K562 (cell line): ENCODE measurements at regions not wholly inside any gene's neighbourhood (a gene's known extent, or its start where the extent isn't known, plus 50 kb on each side); places are given as distances from the start of the nearest gene placed in this dataset.

Experiments used
- ATF1 ChIP-seq, 2 experiments: fragments of 450-650 bp in 1 of 2; IDR thresholded peaks; 2 replicates each; pipeline ENCODE4 v1.6.1; 2016; ENCODE audit warnings: missing compliant biosample characterization in 1 of 2, missing genetic modification characterization in 1 of 2
- ETV6 ChIP-seq, 3 experiments: fragments of 150-350 bp in 1 of 3; sonication (generic) in 1 of 3; formaldehyde crosslinking in 1 of 3; IDR thresholded peaks; 2 replicates each; pipeline versions ENCODE4 v1.6.1 to v1.8.0; 2014 to 2022; ENCODE audit warnings: borderline replicate concordance in 2 of 3, low read depth in 2 of 3, antibody characterized with exemption in 1 of 3, low read length in 1 of 3, mild to moderate bottlenecking in 1 of 3, missing genetic modification reagents in 1 of 3
- FOXA3 ChIP-seq, 2 experiments: fragments of 450-650 bp in 1 of 2; sonication (generic) in 1 of 2; formaldehyde crosslinking; IDR thresholded peaks in 1 of 2; conservative IDR thresholded peaks in 1 of 2; 2 replicates each; pipeline versions ENCODE4 v1.4.0 to v1.8.0; 2020 to 2022; ENCODE audit warnings: mild to moderate bottlenecking in 2 of 2, missing genetic modification reagents in 1 of 2
- HDGF ChIP-seq: fragments of 450-650 bp; IDR thresholded peaks from 2 replicates; pipeline ENCODE4 v1.6.1; 2016
- MTA1 ChIP-seq: fragments of 450-650 bp; IDR thresholded peaks from 2 replicates; pipeline ENCODE4 v1.6.1; 2017; ENCODE audit warnings: borderline replicate concordance
- MTA3 ChIP-seq: fragments of 450-650 bp; formaldehyde crosslinking; IDR thresholded peaks from 2 replicates; pipeline ENCODE4 v1.6.1; 2017; ENCODE audit warnings: mild to moderate bottlenecking, borderline replicate concordance
- NR4A1 ChIP-seq, 2 experiments: fragments of 250-450 bp in 1 of 2; fragments of 450-650 bp in 1 of 2; sonication (Bioruptor Pico) in 1 of 2; IDR thresholded peaks; 2 replicates each; pipeline versions ENCODE4 v1.4.0 to v1.6.1; 2016 to 2020; ENCODE audit warnings: mild to moderate bottlenecking in 2 of 2, missing compliant biosample characterization in 1 of 2, missing genetic modification characterization in 1 of 2, moderate library complexity in 1 of 2
- TSC22D4 ChIP-seq: fragments of 450-650 bp; IDR thresholded peaks from 2 replicates; pipeline ENCODE4 v1.6.1; 2016; ENCODE audit warnings: missing genetic modification characterization, missing biosample characterization, control low read depth
- YBX1 ChIP-seq: fragments of 450-650 bp; IDR thresholded peaks from 2 replicates; pipeline ENCODE4 v1.7.1; 2016; ENCODE audit warnings: mild to moderate bottlenecking
- ZNF217 ChIP-seq: sonication (generic); formaldehyde crosslinking; IDR thresholded peaks from 2 replicates; pipeline ENCODE4 v1.8.0; 2022; ENCODE audit warnings: mild to moderate bottlenecking, missing genetic modification reagents
- ZNF3 ChIP-seq: fragments of 250-450 bp; sonication (Bioruptor Pico); IDR thresholded peaks from 2 replicates; pipeline ENCODE4 v1.5.0; 2021; ENCODE audit warnings: mild to moderate bottlenecking, moderate library complexity
- ZNF384 ChIP-seq: IDR thresholded peaks from 2 replicates; pipeline ENCODE4 v1.6.1; 2012; ENCODE audit warnings: low read depth, low read length, improper control_type of control experiment
- ZNF609 ChIP-seq: sonication (generic); formaldehyde crosslinking; IDR thresholded peaks from 2 replicates; pipeline ENCODE4 v1.8.1; 2023; ENCODE audit warnings: missing genetic modification reagents, mild to moderate bottlenecking, borderline replicate concordance
- ZNF830 ChIP-seq: fragments of 250-450 bp; sonication (Bioruptor Pico); IDR thresholded peaks from 2 replicates; pipeline ENCODE4 v1.5.0; 2021; ENCODE audit warnings: mild to moderate bottlenecking
- TF ChIP-seq, protein P1 (sequence below): fragments of 250-450 bp; sonication (Bioruptor Pico); IDR thresholded peaks from 2 replicates; pipeline ENCODE4 v1.5.0; 2022; ENCODE audit warnings: mild to moderate bottlenecking
- TF ChIP-seq, protein P2 (sequence below): fragments of 450-650 bp; IDR thresholded peaks from 2 replicates; pipeline ENCODE4 v1.6.1; 2014; ENCODE audit warnings: low read depth, mild to moderate bottlenecking, moderate library complexity, borderline replicate concordance

DNA sequence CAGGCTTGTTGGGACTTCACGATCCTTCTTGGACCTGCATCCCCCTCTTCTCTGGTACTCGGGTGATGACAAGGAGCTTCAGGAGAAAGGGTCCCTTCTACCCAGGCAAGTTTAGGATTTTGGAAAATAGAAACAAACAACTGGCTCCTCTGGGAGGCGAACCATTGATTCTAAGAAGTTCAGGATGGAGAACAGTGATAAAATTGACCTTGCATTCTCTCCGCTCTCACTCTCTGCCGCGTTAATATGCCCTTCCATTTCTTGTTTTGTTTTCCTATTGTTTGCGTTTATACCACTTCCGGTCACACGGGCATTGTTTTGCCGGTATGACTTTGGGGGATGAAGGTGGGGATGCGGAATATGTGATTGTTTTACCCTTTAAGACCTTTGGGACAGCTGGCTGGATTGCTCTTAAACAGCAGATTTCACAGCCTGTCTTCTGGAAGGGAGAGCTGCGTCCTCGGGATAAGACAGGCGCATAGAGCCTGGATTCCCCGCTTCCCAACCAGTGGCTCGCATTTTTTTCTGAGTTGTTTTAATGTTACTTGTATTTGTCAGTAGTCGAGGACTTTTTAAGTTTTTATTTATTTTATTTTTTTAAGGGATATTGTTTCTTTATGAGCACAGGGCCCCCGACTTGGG is 144.3 kb upstream of the ZNF184 start (continued):
- no peak for TF ChIP-seq YBX1
- no peak for TF ChIP-seq MTA3
- TF ChIP-seq, protein P1, sequence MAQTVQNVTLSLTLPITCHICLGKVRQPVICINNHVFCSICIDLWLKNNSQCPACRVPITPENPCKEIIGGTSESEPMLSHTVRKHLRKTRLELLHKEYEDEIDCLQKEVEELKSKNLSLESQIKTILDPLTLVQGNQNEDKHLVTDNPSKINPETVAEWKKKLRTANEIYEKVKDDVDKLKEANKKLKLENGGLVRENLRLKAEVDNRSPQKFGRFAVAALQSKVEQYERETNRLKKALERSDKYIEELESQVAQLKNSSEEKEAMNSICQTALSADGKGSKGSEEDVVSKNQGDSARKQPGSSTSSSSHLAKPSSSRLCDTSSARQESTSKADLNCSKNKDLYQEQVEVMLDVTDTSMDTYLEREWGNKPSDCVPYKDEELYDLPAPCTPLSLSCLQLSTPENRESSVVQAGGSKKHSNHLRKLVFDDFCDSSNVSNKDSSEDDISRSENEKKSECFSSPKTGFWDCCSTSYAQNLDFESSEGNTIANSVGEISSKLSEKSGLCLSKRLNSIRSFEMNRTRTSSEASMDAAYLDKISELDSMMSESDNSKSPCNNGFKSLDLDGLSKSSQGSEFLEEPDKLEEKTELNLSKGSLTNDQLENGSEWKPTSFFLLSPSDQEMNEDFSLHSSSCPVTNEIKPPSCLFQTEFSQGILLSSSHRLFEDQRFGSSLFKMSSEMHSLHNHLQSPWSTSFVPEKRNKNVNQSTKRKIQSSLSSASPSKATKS (CRISPR knock-in tag) = no peak
- no peak for TF ChIP-seq ZNF609 (CRISPR knock-in tag)
- no peak for TF ChIP-seq ZNF384
- TF ChIP-seq ZNF3 (CRISPR knock-in tag) = no peak
- no peak for TF ChIP-seq ATF1 (CRISPR knock-in tag; IDR thresholded peaks at IDR 0.05)
- TF ChIP-seq ATF1 (tag; IDR thresholded peaks at IDR 0.05) = no peak
- no peak for TF ChIP-seq TSC22D4 (tag)
- TF ChIP-seq, protein P2, sequence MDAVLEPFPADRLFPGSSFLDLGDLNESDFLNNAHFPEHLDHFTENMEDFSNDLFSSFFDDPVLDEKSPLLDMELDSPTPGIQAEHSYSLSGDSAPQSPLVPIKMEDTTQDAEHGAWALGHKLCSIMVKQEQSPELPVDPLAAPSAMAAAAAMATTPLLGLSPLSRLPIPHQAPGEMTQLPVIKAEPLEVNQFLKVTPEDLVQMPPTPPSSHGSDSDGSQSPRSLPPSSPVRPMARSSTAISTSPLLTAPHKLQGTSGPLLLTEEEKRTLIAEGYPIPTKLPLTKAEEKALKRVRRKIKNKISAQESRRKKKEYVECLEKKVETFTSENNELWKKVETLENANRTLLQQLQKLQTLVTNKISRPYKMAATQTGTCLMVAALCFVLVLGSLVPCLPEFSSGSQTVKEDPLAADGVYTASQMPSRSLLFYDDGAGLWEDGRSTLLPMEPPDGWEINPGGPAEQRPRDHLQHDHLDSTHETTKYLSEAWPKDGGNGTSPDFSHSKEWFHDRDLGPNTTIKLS = no peak
- no peak for TF ChIP-seq NR4A1 (CRISPR knock-in tag; IDR thresholded peaks at IDR 0.05)
- TF ChIP-seq NR4A1 (tag; IDR thresholded peaks at IDR 0.05) = no peak
- TF ChIP-seq MTA1 = no peak
- no peak for TF ChIP-seq ZNF830 (CRISPR knock-in tag)
- no peak; a peak in 1 of 4 replicates for TF ChIP-seq FOXA3 (CRISPR knock-in tag; conservative IDR thresholded peaks at IDR 0.05 in 1 of 2, IDR thresholded peaks at IDR 0.05 in 1 of 2)
- no peak for TF ChIP-seq ZNF217 (CRISPR knock-in tag)
- TF ChIP-seq HDGF = no peak
- TF ChIP-seq ETV6 (IDR thresholded peaks at IDR 0.05; ENCODE audit: borderline replicate concordance in 1 of 2, low read depth in 2 of 2, low read length in 1 of 2) = no peak
- no peak for TF ChIP-seq ETV6 (CRISPR knock-in tag; IDR thresholded peaks at IDR 0.05; ENCODE audit: borderline replicate concordance)
